K562 (cell line): ENCODE measurements at regions not wholly inside any gene's neighbourhood (a gene's known extent, or its start where the extent isn't known, plus 50 kb on each side); places are given as distances from the start of the nearest gene placed in this dataset.

Source experiments
- ATAC-seq: fragments of 200-7000 bp; cut with Tn5 transposase; 3 replicates; pipeline ENCODE4 v1.9.1; 2020; ENCODE audit warnings: moderate library complexity
- BruUV-seq: library from RNA; stranded (reverse); fragments of 400-500 nt; replicated peaks from 2 replicates; lab custom pipeline; 2021; lab: Mats Ljungman, UMichigan
- CTCF ChIA-PET: fragments of 300-600 bp; formaldehyde crosslinking; extraction: SDS; loops from one replicate; lab custom pipeline; 2021; ENCODE audit warnings: low intra/inter-chr PET ratio; lab: Yijun Ruan, JAX
- POLR2A ChIA-PET: fragments of 300-600, 350-650 bp; sonication (Branson Sonifier 250); formaldehyde crosslinking; extraction: SDS; loops from one replicate; lab custom pipeline; 2021; ENCODE audit warnings: antibody characterized with exemption, inconsistent platforms; lab: Yijun Ruan, JAX
- DNase-seq, 4 experiments: peaks; one replicate each; pipeline versions ENCODE4 v3.0.0 to v3.0.0-alpha.2; 2011 to 2018; ENCODE audit warnings: low spot score in 3 of 4, mixed read lengths in 3 of 4; ENCODE audit errors: extremely low read depth in 1 of 4
- FAIRE-seq: peaks from 2 replicates; lab custom pipeline; 2011; peaks lifted over from hg19 to GRCh38; lab: Jason Lieb, UNC
- H2AFZ ChIP-seq: 2 replicates; pipeline ENCODE4 v1.6.0; 2011; ENCODE audit warnings: low read depth, low read length, control low read depth, inconsistent platforms
- H3K27ac ChIP-seq: fragments of 200-600 bp; 3 replicates; pipeline ENCODE4 v1.8.0; 2011; ENCODE audit warnings: low read depth, mild to moderate bottlenecking, control low read depth, inconsistent platforms, low read length, moderate library complexity, mixed read lengths; ENCODE audit errors: extremely low read depth
- H3K27me3 ChIP-seq, 2 experiments: fragments of 300-600 bp in 1 of 2; 2 replicates in 1 of 2; 3 replicates in 1 of 2; pipeline versions ENCODE4 v1.6.0 to v1.8.0; 2011; ENCODE audit warnings: inconsistent platforms in 2 of 2, low read length in 2 of 2, mild to moderate bottlenecking in 1 of 2, mixed read lengths in 1 of 2, moderate library complexity in 1 of 2; ENCODE audit not compliant: control insufficient read depth in 2 of 2, insufficient read depth in 2 of 2
- H3K36me3 ChIP-seq: fragments of 300-600 bp; 3 replicates; pipeline ENCODE4 v1.8.0; 2011; ENCODE audit warnings: mild to moderate bottlenecking, low read length, inconsistent platforms; ENCODE audit not compliant: control insufficient read depth, insufficient read depth
- H3K4me1 ChIP-seq, 2 experiments: fragments of 200-600 bp in 1 of 2; replicated peaks in 1 of 2; 2 replicates in 1 of 2; 3 replicates in 1 of 2; pipeline versions ENCODE4 v1.5.1 to v1.8.0; 2011; ENCODE audit warnings: inconsistent platforms in 2 of 2, low read length in 2 of 2, mild to moderate bottlenecking in 1 of 2, mixed read lengths in 1 of 2, moderate library complexity in 1 of 2; ENCODE audit not compliant: control insufficient read depth in 2 of 2, insufficient read depth in 2 of 2
- H3K4me2 ChIP-seq: 2 replicates; pipeline ENCODE4 v1.6.1; 2011; ENCODE audit warnings: low read length, control low read depth, inconsistent platforms, mixed read lengths; ENCODE audit not compliant: insufficient read depth
- H3K4me3 ChIP-seq: fragments of 200-600 bp; sonication (generic), shearing (Covaris generic); 2 replicates; pipeline ENCODE4 v1.5.1; 2016; ENCODE audit warnings: control low read depth, inconsistent platforms
- H3K79me2 ChIP-seq: fragments of 200-600 bp; 3 replicates; pipeline ENCODE4 v1.8.0; 2011; ENCODE audit warnings: low read length, inconsistent platforms; ENCODE audit not compliant: control insufficient read depth, insufficient read depth
- H3K9ac ChIP-seq, 2 experiments: 2 replicates each; pipeline versions ENCODE4 v1.6.0 to v1.6.1; 2011; ENCODE audit warnings: low read depth in 2 of 2, low read length in 2 of 2, control low read depth in 1 of 2, inconsistent platforms in 1 of 2, mild to moderate bottlenecking in 1 of 2, mixed read lengths in 1 of 2; ENCODE audit not compliant: insufficient read depth in 1 of 2
- H3K9me1 ChIP-seq: one replicate; pipeline ENCODE4 v1.6.0; 2011; ENCODE audit warnings: inconsistent platforms, mild to moderate bottlenecking, low read length, moderate library complexity; ENCODE audit not compliant: control insufficient read depth, insufficient read depth
- H3K9me3 ChIP-seq: replicated peaks from 2 replicates; pipeline ENCODE4 v1.5.1; 2011; ENCODE audit warnings: low read depth, low read length, inconsistent platforms; ENCODE audit not compliant: control insufficient read depth, insufficient read depth
- H4K20me1 ChIP-seq: replicated peaks from 2 replicates; pipeline ENCODE4 v1.6.1; 2011; ENCODE audit warnings: low read length, inconsistent platforms, mixed read lengths; ENCODE audit not compliant: control insufficient read depth, insufficient read depth
- ARID4B ChIP-seq: sonication (generic); formaldehyde crosslinking; IDR thresholded peaks from 2 replicates; pipeline ENCODE4 v1.8.0; 2022; ENCODE audit warnings: mild to moderate bottlenecking, missing genetic modification reagents
- CBX5 ChIP-seq: IDR thresholded peaks from 2 replicates; pipeline ENCODE4 v1.6.1; 2014; ENCODE audit warnings: low read depth, borderline replicate concordance
- E4F1 ChIP-seq: fragments of 250-450 bp; sonication (Bioruptor Pico); IDR thresholded peaks from 2 replicates; pipeline ENCODE4 v1.5.0; 2021; ENCODE audit warnings: mild to moderate bottlenecking, borderline replicate concordance
- FOXM1 ChIP-seq, 2 experiments: fragments of 450-650 bp in 1 of 2; sonication (generic) in 1 of 2; formaldehyde crosslinking in 1 of 2; IDR thresholded peaks; 2 replicates each; pipeline versions ENCODE4 v1.6.1 to v1.9.0; 2017 to 2022; ENCODE audit warnings: low read depth in 2 of 2, mild to moderate bottlenecking in 2 of 2, missing genetic modification reagents in 1 of 2, moderate library complexity in 1 of 2
- FOXO4 ChIP-seq: fragments of 450-650 bp; formaldehyde crosslinking; IDR thresholded peaks from 2 replicates; pipeline ENCODE4 v1.4.0; 2020; ENCODE audit warnings: mild to moderate bottlenecking, moderate library complexity
- LARP7 ChIP-seq: fragments of 450-650 bp; IDR thresholded peaks from 2 replicates; pipeline ENCODE4 v1.6.1; 2016
- MIER1 ChIP-seq: fragments of 450-650 bp; IDR thresholded peaks from 2 replicates; pipeline ENCODE4 v1.6.1; 2016; ENCODE audit warnings: antibody characterized with exemption, mild to moderate bottlenecking, low read depth
- RNF2 ChIP-seq: sonication (generic); IDR thresholded peaks from 2 replicates; pipeline ENCODE4 v1.6.1; 2016
- RUNX1 ChIP-seq: sonication (generic); IDR thresholded peaks from 2 replicates; pipeline ENCODE4 v1.6.1; 2016; ENCODE audit warnings: antibody characterized with exemption, low read depth
- TAF9B ChIP-seq: fragments of 450-650 bp; IDR thresholded peaks from 2 replicates; pipeline ENCODE4 v1.6.1; 2018; ENCODE audit warnings: mild to moderate bottlenecking; ENCODE audit not compliant: partially characterized antibody
- TCF15 ChIP-seq: fragments of 250-450 bp; sonication (Bioruptor Pico); IDR thresholded peaks from 2 replicates; pipeline ENCODE4 v1.8.0; 2022; ENCODE audit warnings: moderate library complexity, mild to moderate bottlenecking, inconsistent platforms
- ZNF695 ChIP-seq: fragments of 450-650 bp; formaldehyde crosslinking; IDR thresholded peaks from 2 replicates; pipeline ENCODE4 v1.4.0; 2020; ENCODE audit warnings: mild to moderate bottlenecking, moderate library complexity
- ZZZ3 ChIP-seq: fragments of 450-650 bp; IDR thresholded peaks from 2 replicates; pipeline ENCODE4 v1.6.1; 2016; ENCODE audit warnings: antibody characterized with exemption, mild to moderate bottlenecking, moderate library complexity
- WGBS: fragments of 100-300 bp; shearing (Covaris generic); methylation state at CpG from one replicate; pipeline ENCODE4 v1.1.6; 2016; ENCODE audit warnings: low coverage, mixed read lengths; ENCODE audit not compliant: insufficient coverage; ENCODE audit errors: missing lambda C conversion rate; 5-methylcytosine and 5-hydroxymethylcytosine counted together
- in situ Hi-C: fragments of 300-500 bp; cut with MboI; formaldehyde crosslinking; loops from 4 replicates; pipeline ENCODE4 v1.15.0; 2018; ENCODE audit warnings: inconsistent platforms, mixed read lengths
- intact Hi-C: fragments of 100-400 bp; cut with micrococcal nuclease; formaldehyde crosslinking; loops from 2 replicates; pipeline ENCODE4 v1.14.2; 2022

- no TSS peak for BruUV-seq
- in situ Hi-C loops (no loop called here), intact Hi-C loops (no loop called here)
- ChIA-PET POLR2A (no interaction called here), CTCF (no interaction called here)
- H3K9me1 ChIP-seq = no peaks in the 10 kb centered on the region
- DNase-seq = no peak
- H4K20me1 ChIP-seq = no peaks in the 10 kb centered on the region
- no peak overlapping the region for H3K4me3 ChIP-seq
- no peaks in the 10 kb centered on the region for H3K79me2 ChIP-seq
- TF ChIP-seq FOXM1 (IDR thresholded peaks at IDR 0.05; ENCODE audit: low read depth) (no peak), FOXM1 (CRISPR knock-in tag; IDR thresholded peaks at IDR 0.05; ENCODE audit: low read depth) (no peak), RUNX1 (no peak), CBX5 (no peak), E4F1 (no peak), ARID4B (no peak), TCF15 (CRISPR knock-in tag) (no peak), FOXO4 (CRISPR knock-in tag) (no peak), MIER1 (no peak), ZNF695 (CRISPR knock-in tag) (no peak), LARP7 (no peak), ZZZ3 (no peak), RNF2 (no peak), TAF9B (no peak)
- H3K4me2 ChIP-seq = no peak overlapping the region
- 3% methylated on average over 4 of the region's 4 CpGs for WGBS
- H3K4me1 ChIP-seq = no peaks in the 10 kb centered on the region
- no peak overlapping the region for H2AFZ ChIP-seq
- no peak overlapping the region for H3K9ac ChIP-seq
- FAIRE-seq = no peak
- H3K36me3 ChIP-seq = no peaks in the 10 kb centered on the region
- ATAC-seq = no peak
- H3K27ac ChIP-seq = no peak overlapping the region
- no peaks in the 10 kb centered on the region for H3K27me3 ChIP-seq
- H3K9me3 ChIP-seq = no peaks in the 10 kb centered on the region; the same call in 1 of the 2 replicates
Measured at GRCh38 chr10:23974746-23975272, 234.1 kb upstream of the KIAA1217 start.
